ENCODE measurements at regions not wholly inside any gene's neighbourhood (a gene's known extent, or its start where the extent isn't known, plus 50 kb on each side); places are given as distances from the start of the nearest gene placed in this dataset.

DNA sequence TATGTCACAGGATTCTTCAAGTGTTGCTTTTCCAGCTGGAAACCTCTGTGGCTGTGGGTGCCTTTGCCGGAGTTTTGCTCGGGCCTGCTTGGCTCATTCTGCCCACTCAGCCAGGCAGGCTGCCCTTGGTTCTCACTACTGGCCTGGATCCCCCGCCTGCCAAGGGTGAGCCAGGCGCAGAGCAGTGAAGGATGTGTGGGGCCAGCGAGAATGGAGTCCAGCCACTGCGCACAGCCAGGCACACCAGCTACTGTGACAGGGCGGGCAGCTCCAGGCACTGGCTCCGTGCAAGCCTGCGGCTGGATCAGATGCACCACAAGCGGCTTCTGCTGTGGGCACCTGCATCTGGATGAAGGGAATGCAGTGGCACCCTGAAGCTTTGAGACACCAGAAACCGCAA lies 257.1 kb downstream of the RPRM start:
- Histone ChIP-seq H3K9ac (ENCODE audit: insufficient read depth, low read depth, low read length) (no peak overlapping the region), H2AFZ (ENCODE audit: low read length) (no peak overlapping the region), H3K27me3 (ENCODE audit: control insufficient read depth in 1 of 2, insufficient read depth in 2 of 2, low read length in 2 of 2) (no peaks in the 10 kb centered on the region), H3K4me1 (ENCODE audit: insufficient read depth, low read length) (no peaks in the 10 kb centered on the region), H3K27ac (ENCODE audit: extremely low read length, insufficient read depth, low read length) (no peak overlapping the region), H3K79me2 (ENCODE audit: insufficient read depth, low read length) (no peaks in the 10 kb centered on the region), H3K4me2 (ENCODE audit: low read depth, low read length) (no peak overlapping the region), H3K4me3 (replicated peaks in 1 of 3; ENCODE audit: insufficient read depth in 1 of 3, low read depth in 2 of 3, low read length in 3 of 3) (no peak overlapping the region), H3K36me3 (replicated peaks in 1 of 2; ENCODE audit: control insufficient read depth in 1 of 2, insufficient read depth in 2 of 2, low read length in 2 of 2) (no peaks in the 10 kb centered on the region), H3K9me3 (ENCODE audit: low read length) (peaks cover 22% of the 10 kb centered on the region), H4K20me1 (ENCODE audit: insufficient read depth, low read length) (no peaks in the 10 kb centered on the region)
- peak; percentile 43; the same call in 1 of the 3 replicates for ATAC-seq
- FAIRE-seq = no peak
- intact Hi-C loops (cut with micrococcal nuclease; ENCODE audit: unreplicated experiment) (no loop called here), in situ Hi-C loops (cut with HindIII; ENCODE audit: extremely low pct_ligation_motif_present, low pct_unique_long_range_greater_than_20kb) (no loop called here)
- no peak for DNase-seq (ENCODE audit: low spot score)
- TF ChIP-seq ATF7 (IDR thresholded peaks at IDR 0.05) (no peak), ATF7 (CRISPR knock-in tag; IDR thresholded peaks at IDR 0.05) (no peak)
- CTCF ChIA-PET (ENCODE audit: low intra/inter-chr PET ratio, low total read pairs) = no interaction called here
- POLR2A ChIA-PET = no interaction called here
- 46% methylated on average over 9 of the region's 11 CpGs for WGBS (ENCODE audit: low lambda C conversion rate)
- no TSS peak for BruUV-seq (replicated peaks)

DNA sequence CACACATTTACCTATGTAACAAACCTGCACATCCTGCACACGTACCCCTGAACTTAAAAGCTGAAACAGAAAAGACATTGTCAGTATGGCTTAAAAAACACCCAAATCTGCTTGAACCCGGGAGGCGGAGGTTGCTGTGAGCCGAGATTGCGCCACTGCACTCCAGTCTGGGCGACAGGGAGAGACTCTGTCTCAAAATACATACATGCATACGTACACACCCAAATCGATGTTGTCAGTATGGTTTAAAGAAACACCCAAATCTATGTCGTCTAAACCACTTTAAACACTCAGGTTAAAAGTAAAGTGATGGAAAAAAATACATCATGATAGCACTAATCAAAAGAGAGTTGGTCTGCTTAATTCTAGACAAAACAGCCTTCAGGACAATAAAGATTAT lies 257.5 kb downstream of the RPRM start:
- Histone ChIP-seq H3K79me2 (ENCODE audit: insufficient read depth, low read length) (no peaks in the 10 kb centered on the region), H3K27me3 (ENCODE audit: control insufficient read depth in 1 of 2, insufficient read depth in 2 of 2, low read length in 2 of 2) (no peaks in the 10 kb centered on the region), H3K9ac (ENCODE audit: insufficient read depth, low read depth, low read length) (no peak overlapping the region), H2AFZ (ENCODE audit: low read length) (no peak overlapping the region), H3K36me3 (replicated peaks in 1 of 2; ENCODE audit: control insufficient read depth in 1 of 2, insufficient read depth in 2 of 2, low read length in 2 of 2) (no peaks in the 10 kb centered on the region), H3K4me3 (replicated peaks in 1 of 3; ENCODE audit: insufficient read depth in 1 of 3, low read depth in 2 of 3, low read length in 3 of 3) (no peak overlapping the region), H3K4me1 (ENCODE audit: insufficient read depth, low read length) (no peaks in the 10 kb centered on the region), H3K27ac (ENCODE audit: extremely low read length, insufficient read depth, low read length) (no peak overlapping the region), H3K4me2 (ENCODE audit: low read depth, low read length) (no peak overlapping the region), H4K20me1 (ENCODE audit: insufficient read depth, low read length) (no peaks in the 10 kb centered on the region), H3K9me3 (ENCODE audit: low read length) (peaks cover 18% of the 10 kb centered on the region)
- ATAC-seq (no peak), DNase-seq (ENCODE audit: low spot score) (no peak), FAIRE-seq (no peak)
- CTCF ChIA-PET (ENCODE audit: low intra/inter-chr PET ratio, low total read pairs) = no interaction called here
- intact Hi-C loops (cut with micrococcal nuclease; ENCODE audit: unreplicated experiment) = no loop called here
- in situ Hi-C loops (cut with HindIII; ENCODE audit: extremely low pct_ligation_motif_present, low pct_unique_long_range_greater_than_20kb) = no loop called here
- BruUV-seq (replicated peaks) = no TSS peak
- WGBS (ENCODE audit: low lambda C conversion rate) = 8% methylated on average over 9 of the region's 9 CpGs
- POLR2A ChIA-PET = no interaction called here
- TF ChIP-seq PHF5A (CRISPR knock-in tag; IDR thresholded peaks at IDR 0.05; ENCODE audit: low read depth, unreplicated experiment) = no peak
- TF ChIP-seq ELF4 (CRISPR knock-in tag; IDR thresholded peaks at IDR 0.05; ENCODE audit: borderline replicate concordance) = no peak
- TF ChIP-seq, protein P1, sequence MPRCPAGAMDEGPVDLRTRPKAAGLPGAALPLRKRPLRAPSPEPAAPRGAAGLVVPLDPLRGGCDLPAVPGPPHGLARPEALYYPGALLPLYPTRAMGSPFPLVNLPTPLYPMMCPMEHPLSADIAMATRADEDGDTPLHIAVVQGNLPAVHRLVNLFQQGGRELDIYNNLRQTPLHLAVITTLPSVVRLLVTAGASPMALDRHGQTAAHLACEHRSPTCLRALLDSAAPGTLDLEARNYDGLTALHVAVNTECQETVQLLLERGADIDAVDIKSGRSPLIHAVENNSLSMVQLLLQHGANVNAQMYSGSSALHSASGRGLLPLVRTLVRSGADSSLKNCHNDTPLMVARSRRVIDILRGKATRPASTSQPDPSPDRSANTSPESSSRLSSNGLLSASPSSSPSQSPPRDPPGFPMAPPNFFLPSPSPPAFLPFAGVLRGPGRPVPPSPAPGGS (CRISPR knock-in tag; IDR thresholded peaks at IDR 0.05) = no peak
- TF ChIP-seq ZNF143 (CRISPR knock-in tag; IDR thresholded peaks at IDR 0.05) = no peak
- no peak for TF ChIP-seq GATAD2A (CRISPR knock-in tag; IDR thresholded peaks at IDR 0.05)
- no peak for TF ChIP-seq SRSF4 (IDR thresholded peaks at IDR 0.05; ENCODE audit: low read depth, low read length, poor library complexity, severe bottlenecking)
- TF ChIP-seq, protein P2, sequence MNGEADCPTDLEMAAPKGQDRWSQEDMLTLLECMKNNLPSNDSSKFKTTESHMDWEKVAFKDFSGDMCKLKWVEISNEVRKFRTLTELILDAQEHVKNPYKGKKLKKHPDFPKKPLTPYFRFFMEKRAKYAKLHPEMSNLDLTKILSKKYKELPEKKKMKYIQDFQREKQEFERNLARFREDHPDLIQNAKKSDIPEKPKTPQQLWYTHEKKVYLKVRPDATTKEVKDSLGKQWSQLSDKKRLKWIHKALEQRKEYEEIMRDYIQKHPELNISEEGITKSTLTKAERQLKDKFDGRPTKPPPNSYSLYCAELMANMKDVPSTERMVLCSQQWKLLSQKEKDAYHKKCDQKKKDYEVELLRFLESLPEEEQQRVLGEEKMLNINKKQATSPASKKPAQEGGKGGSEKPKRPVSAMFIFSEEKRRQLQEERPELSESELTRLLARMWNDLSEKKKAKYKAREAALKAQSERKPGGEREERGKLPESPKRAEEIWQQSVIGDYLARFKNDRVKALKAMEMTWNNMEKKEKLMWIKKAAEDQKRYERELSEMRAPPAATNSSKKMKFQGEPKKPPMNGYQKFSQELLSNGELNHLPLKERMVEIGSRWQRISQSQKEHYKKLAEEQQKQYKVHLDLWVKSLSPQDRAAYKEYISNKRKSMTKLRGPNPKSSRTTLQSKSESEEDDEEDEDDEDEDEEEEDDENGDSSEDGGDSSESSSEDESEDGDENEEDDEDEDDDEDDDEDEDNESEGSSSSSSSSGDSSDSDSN (CRISPR knock-in tag; IDR thresholded peaks at IDR 0.05) = no peak
- no peak for TF ChIP-seq ZNF251 (CRISPR knock-in tag; IDR thresholded peaks at IDR 0.05)
- TF ChIP-seq, protein P3, sequence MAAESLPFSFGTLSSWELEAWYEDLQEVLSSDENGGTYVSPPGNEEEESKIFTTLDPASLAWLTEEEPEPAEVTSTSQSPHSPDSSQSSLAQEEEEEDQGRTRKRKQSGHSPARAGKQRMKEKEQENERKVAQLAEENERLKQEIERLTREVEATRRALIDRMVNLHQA (CRISPR knock-in tag; IDR thresholded peaks at IDR 0.05) = no peak
- TF ChIP-seq HOXA9 (CRISPR knock-in tag; IDR thresholded peaks at IDR 0.05; ENCODE audit: borderline replicate concordance) = no peak
- TF ChIP-seq NCOR1 (IDR thresholded peaks at IDR 0.05; ENCODE audit: borderline replicate concordance, low read length) = no peak
- TF ChIP-seq FOXC1 (CRISPR knock-in tag; IDR thresholded peaks at IDR 0.05; ENCODE audit: borderline replicate concordance) = no peak
- TF ChIP-seq ZBTB8A (CRISPR knock-in tag; IDR thresholded peaks at IDR 0.05; ENCODE audit: borderline replicate concordance, low read depth) = no peak

All from HepG2 (cell line).